H9 (cell line): ENCODE measurements at regions not wholly inside any gene's neighbourhood (a gene's known extent, or its start where the extent isn't known, plus 50 kb on each side); places are given as distances from the start of the nearest gene placed in this dataset.

Experiments used
- DNase-seq: peaks from one replicate; pipeline ENCODE4 v3.0.0-alpha.2; 2017
- H2AFZ ChIP-seq: one replicate; pipeline ENCODE4 v1.6.1; 2013; ENCODE audit warnings: mild to moderate bottlenecking, low read length, control low read depth, moderate library complexity
- H2AK5ac ChIP-seq: 2 replicates; pipeline ENCODE4 v1.6.1; 2013; ENCODE audit warnings: low read length, control low read depth, mixed read lengths; ENCODE audit not compliant: insufficient read length
- H2BK120ac ChIP-seq: one replicate; pipeline ENCODE4 v1.6.1; 2013; ENCODE audit warnings: low read depth, mild to moderate bottlenecking, low read length, control low read depth, inconsistent platforms; ENCODE audit not compliant: poor library complexity, severe bottlenecking
- H2BK12ac ChIP-seq: 2 replicates; pipeline ENCODE4 v1.6.1; 2013; ENCODE audit warnings: low read length, control low read depth, mixed read lengths, low read depth; ENCODE audit not compliant: insufficient read length
- H2BK15ac ChIP-seq: 2 replicates; pipeline ENCODE4 v1.6.1; 2013; ENCODE audit warnings: low read depth, low read length, control low read depth
- H2BK20ac ChIP-seq: one replicate; pipeline ENCODE4 v1.6.1; 2013; ENCODE audit warnings: low read depth, mild to moderate bottlenecking, low read length, control low read depth, inconsistent platforms; ENCODE audit not compliant: poor library complexity, severe bottlenecking
- H2BK5ac ChIP-seq: 2 replicates; pipeline ENCODE4 v1.6.1; 2013; ENCODE audit warnings: low read length, control low read depth, mixed read lengths; ENCODE audit not compliant: insufficient read length
- H3K14ac ChIP-seq: 2 replicates; pipeline ENCODE4 v1.6.1; 2013; ENCODE audit warnings: low read length, control low read depth; ENCODE audit not compliant: insufficient read depth
- H3K18ac ChIP-seq: 2 replicates; pipeline ENCODE4 v1.6.1; 2013; ENCODE audit warnings: low read depth, mild to moderate bottlenecking, mixed read lengths, low read length, control low read depth; ENCODE audit not compliant: insufficient read length
- H3K23ac ChIP-seq: 2 replicates; pipeline ENCODE4 v1.6.1; 2013; ENCODE audit warnings: low read length, control low read depth, mixed read lengths, low read depth; ENCODE audit not compliant: insufficient read length
- H3K23me2 ChIP-seq: 2 replicates; pipeline ENCODE4 v1.6.1; 2013; ENCODE audit warnings: low read depth, mild to moderate bottlenecking, mixed read lengths, low read length, control low read depth; ENCODE audit not compliant: insufficient read length, poor library complexity, severe bottlenecking
- H3K27ac ChIP-seq: 2 replicates; pipeline ENCODE4 v1.5.1; 2013; ENCODE audit warnings: low read length, control low read depth, mixed read lengths, low read depth; ENCODE audit not compliant: insufficient read length
- H3K27me3 ChIP-seq: 2 replicates; pipeline ENCODE4 v1.6.1; 2013; ENCODE audit warnings: low read length, control low read depth, inconsistent platforms; ENCODE audit not compliant: insufficient read depth
- H3K4ac ChIP-seq: 2 replicates; pipeline ENCODE4 v1.6.1; 2013; ENCODE audit warnings: low read depth, mild to moderate bottlenecking, control low read depth, inconsistent platforms, low read length, moderate library complexity
- H3K4me1 ChIP-seq: 2 replicates; pipeline ENCODE4 v1.6.1; 2013; ENCODE audit warnings: low read length, control low read depth, inconsistent platforms; ENCODE audit not compliant: insufficient read depth
- H3K4me2 ChIP-seq: 2 replicates; pipeline ENCODE4 v1.6.1; 2013; ENCODE audit warnings: low read length, control low read depth, mixed read lengths; ENCODE audit not compliant: insufficient read length, insufficient read depth
- H3K56ac ChIP-seq: 2 replicates; pipeline ENCODE4 v1.6.1; 2013; ENCODE audit warnings: low read depth, mild to moderate bottlenecking, mixed read lengths, low read length, control low read depth; ENCODE audit not compliant: insufficient read length
- H3K79me1 ChIP-seq: 2 replicates; pipeline ENCODE4 v1.6.1; 2013; ENCODE audit warnings: low read depth, mild to moderate bottlenecking, moderate library complexity, low read length, control low read depth, inconsistent platforms; ENCODE audit not compliant: insufficient read depth, poor library complexity, severe bottlenecking
- H3K79me2 ChIP-seq: 2 replicates; pipeline ENCODE4 v1.6.1; 2013; ENCODE audit warnings: low read length, control low read depth, inconsistent platforms; ENCODE audit not compliant: insufficient read depth
- H3K9ac ChIP-seq: 2 replicates; pipeline ENCODE4 v1.6.1; 2013; ENCODE audit warnings: low read length, control low read depth, mixed read lengths; ENCODE audit not compliant: insufficient read length; ENCODE audit errors: extremely low read depth
- H3K9me3 ChIP-seq: one replicate; pipeline ENCODE4 v1.6.1; 2013; ENCODE audit warnings: low read depth, low read length, inconsistent platforms; ENCODE audit not compliant: control insufficient read depth
- H3T11ph ChIP-seq: one replicate; pipeline ENCODE4 v1.6.1; 2013; ENCODE audit warnings: mild to moderate bottlenecking, low read length, control low read depth, inconsistent platforms
- H4K20me1 ChIP-seq: one replicate; pipeline ENCODE4 v1.6.1; 2013; ENCODE audit not compliant: control insufficient read depth, insufficient read length, insufficient read depth
- H4K5ac ChIP-seq: 2 replicates; pipeline ENCODE4 v1.6.1; 2013; ENCODE audit warnings: low read depth, mild to moderate bottlenecking, mixed read lengths, low read length, control low read depth; ENCODE audit not compliant: insufficient read length
- H4K8ac ChIP-seq: replicated peaks from 2 replicates; pipeline ENCODE4 v1.6.1; 2013; ENCODE audit warnings: low read length, control low read depth, mixed read lengths, low read depth; ENCODE audit not compliant: insufficient read length
- H4K91ac ChIP-seq: 2 replicates; pipeline ENCODE4 v1.6.1; 2013; ENCODE audit warnings: low read depth, mild to moderate bottlenecking, moderate library complexity, mixed read lengths, low read length, control low read depth; ENCODE audit not compliant: insufficient read length
- H3K27ac Mint-ChIP-seq, 3 experiments: 2 replicates in 2 of 3; 3 replicates in 1 of 3; pipeline ENCODE4 v1.8.0; 2020 to 2021; ENCODE audit warnings: mixed read lengths in 3 of 3, mild to moderate bottlenecking in 1 of 3, moderate library complexity in 1 of 3
- H3K27me3 Mint-ChIP-seq: 2 replicates; pipeline ENCODE4 v1.8.0; 2021; ENCODE audit warnings: low read depth, mild to moderate bottlenecking, moderate library complexity, mixed read lengths
- H3K36me3 Mint-ChIP-seq, 3 experiments: 2 replicates in 2 of 3; 3 replicates in 1 of 3; pipeline ENCODE4 v1.8.0; 2020 to 2021; ENCODE audit warnings: low read depth in 3 of 3, mixed read lengths in 3 of 3; ENCODE audit not compliant: insufficient read depth in 1 of 3
- H3K4me1 Mint-ChIP-seq, 2 experiments: 2 replicates each; pipeline ENCODE4 v1.8.0; 2020; ENCODE audit warnings: mixed read lengths in 2 of 2
- H3K4me3 Mint-ChIP-seq, 2 experiments: 2 replicates in 1 of 2; 3 replicates in 1 of 2; pipeline ENCODE4 v1.8.0; 2020 to 2021; ENCODE audit warnings: mild to moderate bottlenecking in 2 of 2, mixed read lengths in 2 of 2, moderate library complexity in 1 of 2
- H3K9me3 Mint-ChIP-seq, 2 experiments: 2 replicates in 1 of 2; 3 replicates in 1 of 2; pipeline ENCODE4 v1.8.0; 2020; ENCODE audit warnings: mild to moderate bottlenecking in 2 of 2, mixed read lengths in 2 of 2, moderate library complexity in 1 of 2
- CTCF ChIP-seq: fragments of 200-600 bp; sonication (generic); conservative IDR thresholded peaks from 3 replicates; pipeline ENCODE4 v1.8.0; 2021; ENCODE audit warnings: antibody characterized with exemption, mild to moderate bottlenecking
- WGBS: extraction: QIAGEN DNeasy Blood & Tissue Kit; methylation state at CpG from one replicate; pipeline ENCODE4 v1.1.7; 2013; ENCODE audit warnings: missing lambda C conversion rate, low lambda C conversion rate, mixed read lengths; ENCODE audit not compliant: insufficient read length; ENCODE audit errors: extremely low coverage; 5-methylcytosine and 5-hydroxymethylcytosine counted together

GRCh38 chr7:89813081-89813480 lies 341.2 kb upstream of the STEAP1 start:
- H3K9ac ChIP-seq = no peak overlapping the region
- H3K27ac Mint-ChIP-seq = no peak overlapping the region
- H3K18ac ChIP-seq = no peak overlapping the region
- DNase-seq = no peak
- no peak overlapping the region for H2BK12ac ChIP-seq
- H3K4ac ChIP-seq = no peak overlapping the region
- H3K4me3 Mint-ChIP-seq = no peak overlapping the region
- H2BK15ac ChIP-seq = no peak overlapping the region
- no peaks in the 10 kb centered on the region for H3K23me2 ChIP-seq
- H3K23ac ChIP-seq = no peak overlapping the region
- H3K9me3 Mint-ChIP-seq = peaks cover 0 to 3% of the 10 kb centered on the region in 2 experiments; a peak in 4 of 5 replicates
- no CpG with 5 or more reads among the region's 1 CpG for WGBS
- no peak overlapping the region for H2AK5ac ChIP-seq
- H4K8ac ChIP-seq = no peak overlapping the region
- no peak overlapping the region for H3K4me2 ChIP-seq
- H3K4me1 ChIP-seq = no peaks in the 10 kb centered on the region
- H3K36me3 Mint-ChIP-seq = peaks cover 0 to 1% (median 0%) of the 10 kb centered on the region in 3 experiments; a peak in 1 of 7 replicates
- H3K9me3 ChIP-seq = no peaks in the 10 kb centered on the region
- H3K79me1 ChIP-seq = no peaks in the 10 kb centered on the region
- no peak overlapping the region for H3K27ac ChIP-seq
- H3T11ph ChIP-seq = no peak overlapping the region
- no peaks in the 10 kb centered on the region for H3K27me3 ChIP-seq
- no peak overlapping the region for H2BK20ac ChIP-seq
- no peaks in the 10 kb centered on the region for H3K79me2 ChIP-seq
- H4K5ac ChIP-seq = no peak overlapping the region
- no peaks in the 10 kb centered on the region for H4K20me1 ChIP-seq
- no peak for TF ChIP-seq CTCF
- no peak overlapping the region for H2BK120ac ChIP-seq
- H2BK5ac ChIP-seq = no peak overlapping the region
- H3K14ac ChIP-seq = no peak overlapping the region
- H3K27me3 Mint-ChIP-seq = no peaks in the 10 kb centered on the region
- H3K56ac ChIP-seq = no peak overlapping the region
- H4K91ac ChIP-seq = no peak overlapping the region
- H3K4me1 Mint-ChIP-seq = no peaks in the 10 kb centered on the region
- no peak overlapping the region for H2AFZ ChIP-seq
